HG03439 (cell line): ENCODE measurements at regions not wholly inside any gene's neighbourhood (a gene's known extent, or its start where the extent isn't known, plus 50 kb on each side); places are given as distances from the start of the nearest gene placed in this dataset.

Experiments used
- ATAC-seq: cut with Tn5 transposase; IDR thresholded peaks from one replicate; pipeline ENCODE4 v1.9.1; 2021; ENCODE audit warnings: mild to moderate bottlenecking, moderate library complexity; ENCODE audit not compliant: unreplicated experiment

- no peak for ATAC-seq
Observed at GRCh38 chr5:174356536-174356935, 311.0 kb downstream of the NSG2 start.

DNA sequence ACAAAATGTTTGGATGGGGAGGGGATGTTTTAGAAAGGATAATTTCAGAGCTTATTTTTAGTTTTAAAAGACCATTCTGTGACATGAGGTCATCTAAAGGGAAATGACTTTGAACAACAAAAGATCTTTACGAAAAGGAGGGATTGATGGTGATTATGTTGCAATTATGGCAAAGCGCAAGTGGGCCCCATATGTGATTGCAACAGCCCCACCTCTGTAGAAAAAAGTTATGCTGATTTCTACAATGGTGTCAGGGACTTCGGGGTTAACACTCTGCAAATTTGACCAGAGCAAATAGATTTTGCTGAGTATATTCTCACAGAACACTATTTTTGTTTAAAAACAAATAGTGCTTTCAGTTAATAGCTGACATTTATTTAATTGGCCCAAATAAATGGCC is 312.8 kb downstream of the NSG2 start:
- no peak for ATAC-seq

DNA sequence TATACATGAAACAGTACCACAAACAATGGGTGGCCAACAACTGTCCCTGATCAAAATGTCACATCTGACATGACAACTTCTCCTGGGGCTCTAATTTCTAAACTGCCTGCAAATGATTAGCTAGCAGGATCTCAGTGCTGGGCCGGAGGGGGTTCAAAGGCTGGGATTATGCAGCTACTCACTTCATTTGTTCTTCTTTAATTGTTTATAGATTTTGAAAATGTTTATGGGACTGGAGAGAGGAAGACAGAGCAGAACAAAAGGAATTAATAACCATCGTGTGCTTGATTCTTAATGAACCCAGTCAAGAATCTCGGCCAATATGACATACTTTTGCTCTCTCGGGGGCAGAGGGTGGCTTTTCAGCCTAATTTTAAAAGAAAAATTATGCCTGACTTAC is 313.6 kb downstream of the NSG2 start:
- no peak for ATAC-seq

DNA sequence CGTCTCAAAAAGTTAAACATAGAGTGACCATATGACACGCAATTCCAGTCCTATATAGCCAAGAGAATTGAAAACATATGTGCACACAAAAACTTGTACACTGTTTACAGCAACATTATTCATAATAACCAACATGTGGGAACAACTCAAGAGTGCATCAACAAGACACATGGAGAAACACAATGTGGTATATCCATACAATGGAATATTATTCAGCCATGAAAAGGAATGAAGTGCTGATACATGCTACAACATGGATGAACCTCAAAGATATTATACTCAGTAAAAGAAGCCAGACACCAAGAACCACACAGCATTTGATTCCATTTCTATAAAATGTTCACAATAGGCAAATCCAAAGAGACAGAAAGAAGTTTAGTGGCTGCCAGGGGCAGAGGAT is 317.0 kb downstream of the NSG2 start:
- no peak for ATAC-seq

GRCh38 chr5:174363934-174364333 is 318.4 kb downstream of the NSG2 start:
- no peak for ATAC-seq

GRCh38 chr5:174364676-174365075 is 319.2 kb downstream of the NSG2 start:
- no peak for ATAC-seq

DNA sequence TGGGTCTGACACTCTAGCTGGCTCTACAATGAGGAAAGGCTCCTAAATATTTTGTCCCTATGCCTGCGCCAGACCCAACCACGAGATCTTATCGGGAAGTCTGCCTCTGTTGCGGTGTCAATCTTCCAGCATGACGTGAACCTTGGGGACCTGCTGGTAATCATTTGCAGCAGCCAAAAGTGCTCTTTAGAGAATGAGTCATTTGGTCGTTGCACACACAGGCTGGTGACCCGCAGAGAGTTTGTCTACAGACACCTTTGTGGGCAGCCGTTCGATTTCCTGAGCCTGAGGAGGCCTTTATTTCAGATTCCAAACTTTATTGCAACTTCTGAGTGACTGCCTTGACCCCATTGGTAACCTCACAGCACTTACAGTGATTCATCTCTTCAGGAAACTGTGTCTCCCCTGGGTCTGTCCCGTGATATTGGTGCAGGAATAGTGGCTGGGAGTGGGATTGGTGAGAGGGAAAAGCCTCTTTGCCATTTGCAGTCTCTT is 326.1 kb downstream of the NSG2 start:
- ATAC-seq = no peak

- ATAC-seq = no peak
Observed at GRCh38 chr5:174374206-174374605, 328.7 kb downstream of the NSG2 start.

GRCh38 chr5:174376056-174376455 is 330.6 kb downstream of the NSG2 start:
- ATAC-seq = no peak

DNA sequence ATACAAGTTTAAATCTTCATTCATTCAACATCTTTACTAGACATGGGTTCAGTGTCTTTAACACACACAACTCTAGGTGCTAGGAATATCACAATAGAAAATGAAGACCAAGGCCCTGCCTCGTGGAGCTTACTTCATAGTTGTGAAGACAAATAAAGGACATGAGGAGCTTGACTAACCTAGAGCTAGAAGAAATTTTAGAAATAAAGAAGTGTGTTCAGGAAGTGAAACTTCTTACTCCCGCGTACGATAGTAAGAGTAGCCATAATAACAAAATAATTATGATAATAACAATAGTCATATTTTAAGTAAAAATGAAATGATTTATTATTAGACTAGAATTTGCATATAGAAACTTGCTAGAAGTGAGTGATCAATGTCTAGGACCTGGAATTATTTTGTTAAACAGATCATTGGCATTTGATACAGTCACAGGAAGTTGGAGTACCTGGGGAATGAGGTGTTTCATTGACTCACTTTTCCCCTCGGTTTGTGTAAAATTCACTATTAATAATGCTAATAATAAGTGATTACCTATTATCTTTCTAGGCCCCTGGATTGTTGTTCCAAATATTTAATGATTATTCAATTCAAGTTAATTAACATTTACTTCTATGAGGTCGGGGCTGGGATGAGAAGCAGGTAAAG is 331.3 kb downstream of the NSG2 start:
- ATAC-seq = no peak

DNA sequence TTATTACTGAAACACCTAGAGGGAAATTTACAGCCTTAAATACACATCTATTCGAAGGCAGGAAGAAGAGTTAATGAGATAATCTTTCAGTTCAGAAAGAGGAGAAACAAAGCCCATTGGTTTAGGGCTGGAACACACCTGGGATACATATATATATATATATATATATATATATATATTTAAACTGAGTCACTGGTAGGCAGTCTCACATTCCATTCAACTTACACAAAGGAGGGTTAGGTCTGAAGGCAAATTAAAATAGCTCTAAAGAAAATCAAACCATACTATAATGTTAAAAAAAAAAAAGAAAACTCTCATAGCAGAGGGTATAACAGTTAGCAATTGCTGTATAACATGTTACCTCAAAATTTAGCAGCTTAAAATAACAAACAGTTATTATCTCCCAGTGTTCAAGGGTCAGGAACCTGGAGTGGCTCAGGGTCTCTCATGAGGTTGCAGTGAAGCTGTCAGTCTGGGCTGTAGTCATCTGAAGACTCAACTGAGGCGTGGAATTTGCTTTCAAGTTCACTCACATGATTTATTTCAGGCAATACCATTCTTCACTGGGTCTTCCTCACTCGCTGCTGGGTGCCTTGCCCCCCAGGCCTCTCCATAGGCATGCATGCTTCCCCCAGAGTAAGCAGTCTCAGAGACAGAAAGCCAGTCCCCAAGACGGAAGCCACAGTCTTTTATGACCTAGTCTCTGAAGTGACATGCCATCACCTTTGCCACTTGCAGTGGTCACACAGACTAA is 332.8 kb downstream of the NSG2 start:
- ATAC-seq = no peak

GRCh38 chr5:174380311-174380710 is 334.8 kb downstream of the NSG2 start:
- no peak for ATAC-seq

DNA sequence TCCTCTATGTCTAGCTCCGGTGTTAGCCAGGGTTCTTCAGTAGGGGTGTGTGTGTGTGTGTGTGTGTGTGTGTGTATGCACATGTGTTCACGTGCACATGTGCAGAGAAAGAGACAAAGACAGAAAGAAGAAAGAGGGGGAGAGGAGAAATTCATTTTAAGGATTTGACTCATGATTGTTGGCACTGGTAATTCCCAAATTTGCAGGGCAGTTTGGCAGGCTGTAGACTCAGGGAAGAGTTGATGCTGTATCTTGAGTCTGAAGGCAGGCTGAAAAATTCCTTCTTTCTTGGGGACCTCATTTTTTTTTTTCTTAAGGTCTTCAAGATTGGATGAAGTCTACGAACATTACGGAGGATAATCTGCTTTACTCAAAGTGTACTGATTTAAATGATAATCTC is 335.7 kb downstream of the NSG2 start:
- ATAC-seq = no peak

DNA sequence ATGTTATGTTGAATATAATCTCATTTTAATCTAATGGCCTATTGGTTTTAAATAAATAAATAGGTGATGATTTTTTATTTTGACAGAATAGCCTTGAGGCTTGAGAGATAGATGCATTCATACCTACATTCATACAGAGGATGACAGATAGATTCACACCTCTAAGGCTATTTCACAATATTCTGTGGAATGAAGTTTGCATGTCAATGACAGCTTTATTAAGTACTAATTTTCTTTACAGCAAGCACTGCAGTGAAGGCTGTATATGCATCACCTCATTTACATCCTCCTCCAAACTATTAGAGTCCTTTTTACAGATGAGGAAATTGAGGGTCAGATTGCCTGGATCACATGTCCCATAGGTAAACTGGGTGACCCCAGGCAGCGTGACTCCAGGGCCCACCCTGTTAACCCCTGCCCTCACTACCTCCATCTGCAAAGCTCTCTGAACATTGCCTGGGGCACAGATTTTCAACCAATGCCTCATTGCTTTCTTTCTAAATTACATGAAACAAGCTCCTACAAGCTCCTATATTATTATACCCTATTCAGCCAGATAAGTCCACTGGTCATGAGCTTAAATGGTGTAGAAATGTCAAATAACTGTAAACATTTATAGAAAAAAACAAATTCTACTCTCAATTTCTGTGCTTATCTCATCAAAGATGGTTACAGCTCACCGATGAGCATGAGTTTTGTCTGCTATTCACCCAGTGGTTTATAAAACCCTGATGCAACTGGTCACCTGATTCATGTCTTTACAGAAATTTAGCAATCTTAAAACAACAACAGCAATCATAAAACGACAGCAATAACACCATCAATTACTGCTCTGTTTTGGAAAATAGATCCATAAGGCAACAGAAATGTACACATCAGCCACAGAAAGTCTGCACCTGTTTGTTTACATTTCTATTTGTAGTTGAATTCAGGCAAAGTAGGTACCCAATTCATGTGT is 338.0 kb downstream of the NSG2 start:
- ATAC-seq = no peak

GRCh38 chr5:174384509-174384947 is 339.0 kb downstream of the NSG2 start:
- no peak for ATAC-seq

- ATAC-seq = no peak
Observed at GRCh38 chr5:174386306-174386705, 338.1 kb upstream of the MSX2 start.

DNA sequence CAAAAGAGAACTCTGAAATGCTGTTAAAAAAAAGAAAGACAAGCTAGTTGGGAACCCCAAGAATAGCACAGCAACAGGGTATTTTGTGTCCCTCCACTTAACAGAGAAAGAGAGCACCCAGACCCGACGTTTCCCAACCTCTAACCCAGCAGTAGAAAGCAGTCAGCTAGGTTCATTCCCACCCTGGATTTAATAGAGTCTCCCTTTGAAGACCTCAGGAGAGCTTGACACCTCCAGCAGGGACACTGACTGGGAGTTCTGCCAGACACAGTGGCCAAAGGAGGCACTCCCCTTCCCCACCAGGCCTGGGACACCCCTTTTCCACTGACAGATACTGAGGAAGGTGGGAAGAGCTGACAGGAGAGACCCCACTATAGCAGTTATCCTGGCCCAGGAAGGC is 337.5 kb upstream of the MSX2 start:
- ATAC-seq = no peak

- ATAC-seq = no peak
Observed at GRCh38 chr5:174387448-174387847, 336.9 kb upstream of the MSX2 start.

- no peak for ATAC-seq
Observed at GRCh38 chr5:174392892-174393291, 331.5 kb upstream of the MSX2 start.

DNA sequence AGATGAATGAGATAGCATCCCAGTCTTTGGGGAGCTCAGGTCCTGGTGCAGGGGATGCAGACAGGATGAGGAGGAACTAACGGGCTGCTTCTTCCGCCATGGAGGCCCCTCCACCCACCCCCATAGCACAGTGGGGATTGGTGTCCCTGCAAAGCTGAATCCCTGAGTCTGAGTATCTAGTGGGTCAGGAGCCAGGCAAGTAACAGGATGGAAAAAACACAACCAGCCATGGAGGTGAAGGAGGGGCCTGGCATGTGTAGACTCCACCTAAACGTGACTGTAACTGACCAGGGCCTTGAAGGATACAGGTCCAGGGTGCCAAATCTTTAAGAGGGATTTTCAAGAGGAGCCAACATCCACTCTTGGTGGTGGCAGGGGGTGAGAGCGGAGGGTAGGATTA is 327.8 kb upstream of the MSX2 start:
- ATAC-seq = no peak

DNA sequence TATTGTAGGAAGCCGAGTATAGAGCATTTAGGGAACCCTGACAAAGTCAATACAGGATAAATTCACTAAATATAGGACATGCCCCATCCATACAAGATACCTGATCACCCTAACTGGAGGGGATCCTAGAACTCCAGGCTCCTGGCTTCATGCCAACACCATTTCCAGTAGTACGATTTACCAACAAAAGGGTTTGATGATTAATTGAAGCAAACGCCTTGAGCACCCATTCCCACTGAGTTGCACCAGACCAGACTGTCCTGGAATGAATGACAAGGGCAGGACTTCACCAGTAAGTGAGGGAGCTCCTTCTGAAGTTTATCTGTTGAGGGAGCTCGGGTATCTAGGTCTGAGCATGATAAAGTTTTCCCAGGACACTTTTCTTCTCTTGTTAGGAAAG is 327.2 kb upstream of the MSX2 start:
- no peak for ATAC-seq
